Epithelial cell of esophagus (primary cell): ENCODE measurements at regions not wholly inside any gene's neighbourhood (a gene's known extent, or its start where the extent isn't known, plus 50 kb on each side); places are given as distances from the start of the nearest gene placed in this dataset.

Source experiments
- DNase-seq: peaks from one replicate; pipeline ENCODE4 v3.0.0; 2010; ENCODE audit warnings: low read depth
- H3K4me3 ChIP-seq: 2 replicates; pipeline ENCODE4 v1.5.1; 2011; ENCODE audit warnings: mild to moderate bottlenecking, low read length, control low read depth
- CTCF ChIP-seq: IDR thresholded peaks from 2 replicates; pipeline ENCODE4 v1.5.1; 2011; ENCODE audit warnings: low read depth, mild to moderate bottlenecking, low read length, control low read depth, inconsistent platforms; ENCODE audit not compliant: insufficient read depth; ENCODE audit errors: missing control alignments

DNA sequence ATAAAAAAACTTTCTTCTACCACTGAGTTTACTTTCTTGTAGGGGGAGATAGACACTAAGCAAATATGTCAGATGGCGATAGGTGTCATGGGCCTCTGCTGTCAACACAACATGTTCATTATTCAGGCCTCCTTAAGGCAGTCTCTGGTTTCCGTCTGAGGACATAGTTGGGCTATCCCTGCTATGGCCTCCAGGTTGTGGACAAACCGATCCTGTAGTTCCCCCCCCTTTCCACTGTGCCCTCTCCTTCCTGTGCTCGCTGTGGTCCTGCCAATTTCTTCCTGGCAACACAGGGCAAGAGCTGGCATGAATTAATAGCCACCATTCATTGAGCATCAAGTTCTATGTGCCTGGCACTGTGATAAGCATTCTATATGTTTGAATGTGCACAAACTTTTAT, 81.0 kb upstream of the HS3ST2 start:
- TF ChIP-seq CTCF = no peak
- DNase-seq = no peak
- no peak overlapping the region for H3K4me3 ChIP-seq

GRCh38 chr16:22734368-22734767, 79.6 kb upstream of the HS3ST2 start:
- TF ChIP-seq CTCF = no peak
- no peak for DNase-seq
- no peak overlapping the region for H3K4me3 ChIP-seq

DNA sequence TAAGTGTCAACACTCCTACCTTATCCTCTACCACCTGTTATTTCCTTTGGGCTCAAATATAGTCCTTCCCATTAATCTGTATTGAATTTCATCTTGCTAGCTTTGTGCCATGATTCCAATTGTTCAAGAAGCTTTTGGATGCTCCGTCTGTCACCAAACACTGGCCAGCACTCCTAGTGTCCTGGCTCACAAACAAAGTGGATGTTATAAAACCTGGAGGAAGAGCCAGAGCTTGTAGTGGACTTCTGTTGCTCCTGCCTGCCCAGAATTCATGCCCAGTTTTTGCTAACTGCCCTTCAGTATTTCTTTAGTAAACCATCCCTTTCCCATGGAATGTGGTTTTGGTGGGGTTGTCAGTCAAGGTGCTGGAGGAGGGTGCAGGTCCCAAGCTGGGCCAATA, 77.2 kb upstream of the HS3ST2 start:
- no peak overlapping the region for H3K4me3 ChIP-seq
- no peak for DNase-seq
- TF ChIP-seq CTCF = no peak

DNA sequence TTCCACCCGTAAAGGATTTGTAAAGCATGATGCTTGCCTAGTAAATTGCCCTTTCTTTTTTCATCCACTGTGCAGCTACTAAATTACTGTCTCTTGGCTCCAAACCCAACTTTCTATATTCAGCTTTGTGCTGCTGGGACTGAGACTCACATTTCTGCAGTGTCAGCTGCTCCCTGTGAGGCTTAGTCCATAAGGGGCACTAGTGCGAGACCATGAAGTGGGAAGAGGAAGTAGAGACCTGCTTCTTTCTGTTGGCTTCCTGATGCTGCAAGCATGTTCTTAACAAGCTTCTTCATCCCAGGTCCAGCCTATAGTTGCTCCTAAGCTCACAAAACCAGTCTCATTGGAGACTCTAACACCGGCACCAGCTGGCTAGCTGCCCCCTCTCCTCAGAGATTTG, 74.9 kb upstream of the HS3ST2 start:
- TF ChIP-seq CTCF = no peak
- no peak for DNase-seq
- no peak overlapping the region for H3K4me3 ChIP-seq

DNA sequence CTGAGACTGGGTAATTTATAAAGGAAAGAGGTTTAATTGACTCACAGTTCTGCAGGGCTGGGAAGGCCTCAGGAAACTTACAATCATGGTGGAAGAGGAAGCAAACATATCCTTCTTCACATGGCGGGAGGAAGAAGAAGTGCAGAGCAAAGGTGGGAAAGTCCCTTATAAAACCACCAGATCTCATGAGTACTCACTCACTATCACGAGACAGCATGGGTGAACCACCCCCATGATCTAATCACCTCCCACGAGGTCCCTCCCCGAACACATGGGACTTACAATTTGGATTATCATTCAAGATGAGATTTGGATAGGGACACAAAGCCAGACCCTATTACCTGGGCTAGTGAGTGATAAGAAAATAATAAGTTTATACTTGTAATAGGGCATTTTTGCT, 70.6 kb upstream of the HS3ST2 start:
- no peak for DNase-seq
- H3K4me3 ChIP-seq = no peak overlapping the region
- no peak for TF ChIP-seq CTCF

- TF ChIP-seq CTCF = no peak
- no peak overlapping the region for H3K4me3 ChIP-seq
- no peak for DNase-seq
Measured at GRCh38 chr16:22751104-22751667, 62.8 kb upstream of the HS3ST2 start.

DNA sequence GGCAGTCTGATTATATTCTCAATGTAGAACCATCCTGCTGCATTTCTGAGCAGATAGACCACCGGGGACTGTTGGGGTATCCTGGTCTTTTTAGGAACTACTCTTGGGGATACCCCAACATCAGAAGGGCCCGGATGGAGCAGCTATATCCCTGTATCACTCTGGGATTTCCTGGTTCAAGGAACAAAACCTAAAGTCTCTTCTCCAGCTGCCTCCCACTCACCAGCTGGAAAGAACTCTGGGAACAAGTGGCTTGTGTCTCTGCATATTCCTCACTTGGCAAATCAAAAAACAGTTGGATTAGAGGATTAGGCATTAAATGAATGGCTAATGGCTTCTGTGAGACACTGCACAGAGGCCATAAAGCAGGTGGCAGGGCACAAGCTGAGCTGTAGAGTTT, 62.3 kb upstream of the HS3ST2 start:
- DNase-seq = no peak
- H3K4me3 ChIP-seq = no peak overlapping the region
- no peak for TF ChIP-seq CTCF
